Midbrain (tissue), 1 donor: ENCODE measurements at regions not wholly inside any gene's neighbourhood (a gene's known extent, or its start where the extent isn't known, plus 50 kb on each side); places are given as distances from the start of the nearest gene placed in this dataset.

Source experiments
- DNase-seq: peaks from one replicate; lab custom pipeline; 2025; lab: John Stamatoyannopoulos, UW

DNA sequence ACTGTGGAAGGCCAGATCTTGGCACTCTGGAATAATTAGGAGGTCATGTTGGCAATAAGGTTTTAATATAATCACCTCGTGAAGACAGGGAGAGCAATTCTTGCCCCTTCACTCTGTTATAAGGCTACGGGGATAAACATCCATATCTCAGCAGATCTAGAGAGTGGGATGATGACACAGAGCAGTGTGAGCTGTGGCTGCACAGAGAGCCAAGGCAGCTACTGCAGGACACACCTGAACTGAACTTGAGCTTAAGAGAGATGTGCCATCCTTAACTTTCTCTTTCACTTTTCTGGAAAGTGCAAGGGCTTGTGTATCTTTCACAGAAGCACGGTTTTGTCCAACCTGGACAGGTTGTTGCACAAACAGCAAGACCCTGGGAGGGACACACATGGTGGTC is 174.7 kb downstream of the GATA3 start:
- DNase-seq = no peak

DNA sequence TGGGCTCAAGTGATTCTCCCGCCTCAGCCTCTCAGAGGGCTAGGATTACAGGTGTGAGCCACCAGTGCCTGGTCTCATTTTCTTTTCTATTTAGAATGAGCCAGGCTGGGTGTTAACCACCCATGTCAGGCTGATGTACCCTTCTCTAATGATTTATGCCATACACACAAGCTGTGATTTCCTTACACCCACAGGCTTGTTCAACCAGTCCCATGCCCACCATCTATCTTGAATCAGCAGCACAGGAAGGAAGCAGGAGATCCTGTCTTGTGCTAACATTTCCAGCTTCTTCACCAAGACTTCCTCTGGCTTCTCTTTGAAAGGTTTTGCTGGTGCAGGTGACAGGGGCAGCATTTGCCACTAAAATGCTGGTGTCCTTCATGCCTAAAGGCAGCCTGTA is 176.4 kb downstream of the GATA3 start:
- DNase-seq = no peak

DNA sequence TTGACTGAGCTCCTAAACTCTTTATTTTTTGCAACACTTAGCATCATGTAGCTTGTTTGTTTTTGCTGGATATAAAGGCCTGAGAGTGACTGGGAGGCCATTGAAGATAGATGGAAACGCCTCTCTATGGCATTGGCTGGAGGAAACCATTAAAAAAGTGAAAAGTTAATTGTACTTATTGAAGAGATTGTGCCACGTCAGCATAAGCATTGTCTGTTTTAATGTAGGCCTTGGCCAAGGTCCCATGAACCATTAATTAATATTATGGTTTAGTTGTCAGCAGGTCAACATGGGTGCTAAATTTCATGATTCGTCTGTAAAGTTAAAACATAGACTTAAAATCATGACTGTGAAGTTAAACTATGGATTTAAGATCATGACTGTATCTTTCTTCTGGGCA is 178.6 kb downstream of the GATA3 start:
- no peak for DNase-seq

- DNase-seq = no peak
Measured at GRCh38 chr10:8233832-8234259, 179.4 kb downstream of the GATA3 start.

DNA sequence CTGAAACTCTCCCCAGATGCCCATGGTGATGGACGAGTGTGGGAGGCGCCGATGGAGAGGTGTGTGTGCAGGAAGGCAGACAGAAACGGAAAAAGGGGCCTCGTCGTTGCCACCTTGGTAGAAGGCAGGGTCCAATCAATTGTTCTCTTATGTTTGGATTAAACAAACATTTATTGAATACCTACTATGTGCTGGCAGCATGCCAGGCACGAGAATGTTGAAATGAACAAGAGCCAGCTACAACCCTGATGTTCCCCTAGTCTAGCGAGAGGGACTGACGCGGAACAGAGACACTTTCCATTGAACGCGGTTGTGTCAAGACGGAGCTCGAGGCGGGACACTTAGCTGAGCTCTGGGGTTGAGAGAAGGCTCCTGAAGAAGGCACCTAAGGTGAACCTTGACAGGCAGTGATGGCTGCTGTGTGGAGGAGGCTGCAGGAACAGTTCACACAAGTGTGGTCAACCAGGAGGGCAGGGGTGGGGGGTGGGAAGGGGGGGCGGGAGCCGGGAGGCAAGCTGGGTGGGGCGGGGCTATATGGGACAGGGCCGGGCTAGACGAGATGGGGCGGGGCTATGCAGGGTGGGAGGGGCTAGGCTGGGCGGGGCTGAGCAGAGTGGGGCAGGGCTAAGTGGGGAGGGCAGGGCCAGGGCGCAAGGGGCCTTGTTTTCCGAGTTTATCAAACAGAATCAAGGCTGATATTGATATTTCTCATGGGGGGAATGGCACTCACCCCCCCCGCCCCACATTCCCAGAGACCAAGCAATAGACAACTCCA is 181.0 kb downstream of the GATA3 start:
- DNase-seq = no peak

- DNase-seq = no peak
Measured at GRCh38 chr10:8238986-8239385, 184.5 kb downstream of the GATA3 start.

- DNase-seq = no peak
Measured at GRCh38 chr10:8240861-8241260, 186.4 kb downstream of the GATA3 start.

DNA sequence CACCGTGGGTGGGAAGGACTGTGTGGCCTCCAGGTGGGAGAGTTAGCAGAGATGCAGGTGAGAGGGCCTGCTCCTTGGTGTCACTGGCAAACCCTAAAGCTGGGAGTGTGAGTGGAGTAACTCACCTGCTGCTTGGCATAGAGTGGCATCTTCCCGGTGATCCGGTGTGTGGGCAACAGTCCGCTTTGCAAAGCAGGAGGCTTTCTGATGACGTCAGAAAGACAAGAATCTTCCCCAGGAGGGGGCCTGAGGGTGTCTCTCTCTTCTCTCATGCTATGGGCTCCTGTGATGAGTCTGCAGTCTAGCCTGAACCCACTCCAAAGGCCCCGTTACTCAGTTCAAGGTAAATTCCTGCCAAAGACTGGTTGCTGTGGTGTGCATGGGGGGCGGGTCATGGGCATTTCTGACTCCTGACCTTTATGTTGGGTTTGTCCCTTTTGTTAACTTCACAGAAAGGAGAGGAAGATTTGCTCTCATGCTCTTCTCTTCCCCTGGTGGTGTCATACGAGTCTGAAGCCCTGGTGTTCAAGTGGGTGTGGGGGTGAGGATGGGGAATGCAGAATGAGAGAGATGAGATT is 187.9 kb downstream of the GATA3 start:
- DNase-seq = no peak

DNA sequence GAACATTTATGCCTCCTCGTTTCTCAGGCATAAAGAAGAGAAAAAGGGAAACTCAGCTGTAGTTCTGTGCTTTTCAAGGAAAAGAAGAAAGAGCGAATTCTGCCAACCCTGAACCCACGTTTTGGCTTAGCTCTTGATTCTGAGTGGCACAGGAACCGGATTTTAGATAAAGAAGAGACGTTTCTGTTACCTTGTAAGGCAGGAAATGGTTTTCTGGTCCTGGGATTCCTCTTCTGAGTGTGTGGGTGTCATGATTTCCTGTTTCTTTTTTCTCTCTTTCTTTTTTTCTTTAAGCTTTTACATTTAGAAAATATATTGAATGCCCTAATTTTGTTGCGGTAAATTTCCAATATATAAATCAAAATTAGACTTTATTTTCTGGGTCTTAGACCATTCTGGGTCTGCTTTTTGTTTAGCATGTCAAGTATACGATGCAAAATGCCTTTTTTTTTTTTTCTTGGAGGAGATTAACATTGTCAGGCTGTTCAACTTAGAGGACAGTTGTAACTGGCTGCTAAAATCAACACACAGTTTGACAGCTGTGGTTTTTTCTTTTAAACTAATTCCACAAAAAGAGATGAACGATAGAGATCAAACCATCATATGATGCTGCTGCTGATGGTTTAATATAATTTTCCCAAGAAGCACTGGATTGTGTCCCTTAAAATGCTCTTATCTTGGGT is 190.8 kb downstream of the GATA3 start:
- no peak for DNase-seq

- no peak for DNase-seq
Measured at GRCh38 chr10:8245814-8246142, 191.3 kb downstream of the GATA3 start.

DNA sequence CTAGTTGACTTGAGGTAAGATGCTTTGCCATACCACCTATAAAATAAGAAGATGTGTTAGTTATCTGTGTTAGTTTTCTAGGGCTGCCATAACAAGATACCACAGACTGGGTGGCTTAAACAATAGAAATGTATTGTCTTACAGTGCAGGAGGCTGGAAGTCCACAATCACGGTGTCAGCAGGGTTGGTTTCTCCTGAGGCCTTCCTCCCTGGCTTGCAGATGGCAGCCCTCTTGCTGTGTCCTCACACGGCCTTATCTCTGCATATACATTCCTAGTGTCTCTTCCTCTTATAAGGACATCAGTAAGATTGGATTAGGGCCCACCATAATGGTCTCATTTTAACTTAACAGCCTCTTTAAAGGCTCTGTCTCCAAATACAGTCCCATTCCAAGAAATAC is 192.1 kb downstream of the GATA3 start:
- no peak for DNase-seq

DNA sequence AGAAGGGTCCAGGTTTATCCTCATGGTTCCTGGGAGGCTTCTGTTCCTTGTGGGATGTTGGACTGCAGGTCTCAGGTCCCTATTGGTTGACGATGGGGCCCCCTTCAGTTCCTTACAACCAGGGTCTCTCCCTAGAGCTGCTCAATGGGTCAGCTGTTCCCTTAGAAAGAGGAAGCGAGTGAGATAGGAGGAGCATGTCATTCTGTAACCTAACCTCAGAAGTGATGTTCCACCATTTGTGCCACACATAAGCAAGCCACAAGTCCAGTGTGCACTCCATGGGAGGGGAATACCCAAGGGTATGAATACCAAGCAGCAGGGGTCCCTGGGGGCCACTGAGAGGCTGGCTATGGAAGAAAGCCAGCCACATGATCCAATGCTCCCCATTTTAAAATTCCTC is 192.7 kb downstream of the GATA3 start:
- no peak for DNase-seq

GRCh38 chr10:8248868-8249267 is 194.4 kb downstream of the GATA3 start:
- DNase-seq = no peak

DNA sequence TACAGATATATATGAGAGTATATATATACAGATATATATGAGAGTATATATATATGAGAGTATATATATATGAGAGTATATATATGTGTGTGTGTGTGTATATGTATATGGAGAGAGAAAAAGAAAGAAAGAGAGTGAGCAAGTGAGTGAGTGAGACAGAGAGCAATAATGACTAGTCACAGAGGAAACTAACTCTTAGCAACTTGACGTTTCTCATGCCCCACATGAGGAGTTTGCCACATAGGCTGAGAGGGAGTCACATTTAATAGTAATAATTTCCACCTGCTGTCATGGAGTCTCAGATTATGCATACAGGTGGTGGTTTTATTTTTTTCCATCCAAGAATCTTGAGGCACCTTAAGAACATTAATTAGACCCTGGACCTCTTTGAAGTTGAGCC is 199.9 kb downstream of the GATA3 start:
- DNase-seq = no peak

- DNase-seq = no peak
Measured at GRCh38 chr10:8255301-8255700, 200.8 kb downstream of the GATA3 start.

DNA sequence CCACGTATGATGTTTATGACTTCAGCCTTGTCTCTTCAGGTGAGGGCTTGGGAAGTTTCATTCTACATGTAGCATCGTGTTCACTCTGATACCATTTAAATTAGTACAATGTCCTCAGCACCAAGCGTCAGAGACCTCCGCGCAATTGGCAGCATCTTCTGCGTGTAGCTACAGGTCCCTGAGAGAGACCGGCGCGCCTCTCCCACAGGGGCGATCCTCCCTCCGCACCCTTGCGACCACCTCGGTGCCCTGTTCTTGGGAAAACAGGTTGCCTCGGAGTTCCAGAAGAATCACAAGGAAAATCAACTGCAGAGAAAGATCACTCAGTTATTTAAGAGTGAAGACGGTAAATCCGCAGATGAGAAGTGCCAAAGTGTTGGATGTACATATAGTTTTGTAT is 206.2 kb downstream of the GATA3 start:
- DNase-seq = no peak

- no peak for DNase-seq
Measured at GRCh38 chr10:8262317-8262716, 207.8 kb downstream of the GATA3 start.

GRCh38 chr10:8269976-8270375 is 215.5 kb downstream of the GATA3 start:
- DNase-seq = no peak

DNA sequence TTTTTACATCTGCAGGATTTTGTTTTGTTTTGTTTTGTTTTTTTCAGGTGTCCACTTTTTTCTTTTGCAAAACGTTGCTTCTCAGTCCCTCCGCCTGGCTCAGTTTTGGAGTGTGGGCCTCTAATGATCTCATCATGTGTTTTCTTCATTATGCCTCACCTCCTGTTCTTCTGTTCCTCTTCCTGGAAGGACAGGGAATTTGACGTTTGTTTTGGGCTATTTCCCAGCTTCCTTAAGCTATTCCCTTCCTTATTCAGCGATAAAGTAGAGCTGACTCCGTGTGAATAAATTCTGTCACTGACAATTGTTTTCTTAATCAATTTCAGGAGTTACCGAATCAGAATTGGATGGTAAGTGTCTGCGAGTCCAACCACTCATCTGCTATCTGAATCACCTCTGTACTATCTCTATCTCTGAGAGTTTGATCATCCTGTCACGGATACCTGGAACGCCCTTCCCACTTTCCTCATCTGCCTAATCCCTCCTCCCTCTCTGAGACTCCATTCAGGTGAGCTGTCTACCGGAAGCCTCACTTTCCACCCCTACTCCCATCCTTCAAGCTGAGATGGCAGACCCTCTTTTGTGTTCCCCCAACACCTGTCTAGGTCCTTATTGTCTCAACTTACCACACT is 218.4 kb downstream of the GATA3 start:
- DNase-seq = no peak

DNA sequence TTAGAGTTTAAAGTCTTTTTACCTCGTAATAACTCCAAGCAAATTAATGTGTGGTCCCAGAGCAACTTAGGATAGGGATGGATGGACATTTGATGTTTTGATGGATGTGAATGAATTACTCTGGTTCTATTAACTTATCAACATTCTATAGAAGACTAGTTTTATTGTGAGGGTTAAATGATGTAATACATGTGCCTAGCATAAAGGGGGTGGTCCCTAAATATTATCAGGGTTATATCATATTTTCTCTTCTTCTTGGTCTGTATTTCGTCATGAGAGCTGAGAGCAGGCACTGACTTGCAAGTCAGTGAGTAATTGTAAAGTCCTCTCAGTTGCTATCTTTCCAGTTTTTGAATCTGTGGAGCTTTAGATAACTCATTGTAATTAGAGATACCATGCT is 219.3 kb downstream of the GATA3 start:
- no peak for DNase-seq

- no peak for DNase-seq
Measured at GRCh38 chr10:8275911-8276310, 221.4 kb downstream of the GATA3 start.

GRCh38 chr10:8278099-8278498 is 223.6 kb downstream of the GATA3 start:
- no peak for DNase-seq

DNA sequence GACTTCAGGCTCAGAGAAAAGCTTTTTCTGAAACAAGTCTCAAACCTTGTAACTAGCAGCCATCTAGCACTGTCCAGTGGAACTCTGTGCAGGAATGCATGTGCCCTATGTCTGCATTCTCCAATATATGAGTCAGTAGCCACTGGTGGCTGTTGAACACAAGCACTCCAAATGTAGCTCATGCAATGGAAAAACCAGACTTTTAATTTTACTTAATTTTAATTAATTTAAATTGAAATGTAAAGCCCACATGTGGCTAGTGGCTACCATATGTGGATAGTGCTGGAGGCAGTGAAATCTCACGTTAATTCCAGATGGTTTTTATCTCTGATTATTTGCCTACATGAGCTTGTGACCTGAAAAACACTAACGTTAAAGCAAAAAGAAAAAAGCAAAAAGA is 225.1 kb downstream of the GATA3 start:
- DNase-seq = no peak
